ENCODE measurements at regions not wholly inside any gene's neighbourhood (a gene's known extent, or its start where the extent isn't known, plus 50 kb on each side); places are given as distances from the start of the nearest gene placed in this dataset.

- TF ChIP-seq REST (IDR thresholded peaks at IDR 0.05; ENCODE audit: unreplicated experiment), result no peak
Measured at GRCh38 chr4:171464499-171464898, 348.7 kb upstream of the GALNTL6 start (continued).

- no peak overlapping the region for H3K4me3 Mint-ChIP-seq
- H3K27me3 ChIP-seq (ENCODE audit: insufficient read depth), result no peaks in the 10 kb centered on the region
- no peak overlapping the region for H2AFZ ChIP-seq
- DNase-seq (ENCODE audit: low spot score), result no peak
- no peaks in the 10 kb centered on the region for H3K27me3 Mint-ChIP-seq (ENCODE audit: insufficient read depth, low read depth, poor library complexity)
- no peak overlapping the region for H3K4me2 ChIP-seq
- H4K20me1 ChIP-seq (replicated peaks; ENCODE audit: insufficient read depth), result no peaks in the 10 kb centered on the region
- H3F3A ChIP-seq (replicated peaks; ENCODE audit: low read depth), result no peaks in the 10 kb centered on the region
- no peak overlapping the region for H3K27ac ChIP-seq (ENCODE audit: low read depth)
- no peaks in the 10 kb centered on the region for H3K79me2 ChIP-seq (replicated peaks; ENCODE audit: insufficient read depth)
- H3K9me2 ChIP-seq (ENCODE audit: insufficient read depth), result no peaks in the 10 kb centered on the region
- no peak overlapping the region for H3K4me3 ChIP-seq
- H3K4me1 Mint-ChIP-seq, result 0 out of 3 replicates have a peak, but pooled peaks cover 6% of the 10 kb centered on the region
- peaks cover 14% of the 10 kb centered on the region for H3K9me3 Mint-ChIP-seq
- 0 out of 2 replicates have a peak, but pooled peaks cover 6% of the 10 kb centered on the region for H3K4me1 ChIP-seq (ENCODE audit: insufficient read depth)
- ATAC-seq, result no peak
- H3K27ac Mint-ChIP-seq, result peak overlapping the region; percentile 52; the same call in 1 of the 2 replicates
- H3K36me3 ChIP-seq (ENCODE audit: insufficient read depth), result no peaks in the 10 kb centered on the region
- 0 out of 3 replicates have a peak, but pooled peaks cover 7% of the 10 kb centered on the region for H3K36me3 Mint-ChIP-seq (ENCODE audit: low read depth)
- TF ChIP-seq EZH2 (IDR thresholded peaks at IDR 0.05; ENCODE audit: low read depth, unreplicated experiment) (no peak), JUNB (IDR thresholded peaks at IDR 0.05; ENCODE audit: unreplicated experiment) (no peak), ZNF331 (CRISPR knock-in tag; IDR thresholded peaks at IDR 0.05; ENCODE audit: low read depth) (no peak), CREB1 (CRISPR knock-in tag; IDR thresholded peaks at IDR 0.05; ENCODE audit: low read depth) (no peak), POLR2AphosphoS5 (IDR thresholded peaks at IDR 0.05; ENCODE audit: low read depth) (no peak), ZNF462 (CRISPR knock-in tag; IDR thresholded peaks at IDR 0.05) (no peak), ETS1 (IDR thresholded peaks at IDR 0.05) (no peak), STAT1 (IDR thresholded peaks at IDR 0.05; ENCODE audit: unreplicated experiment) (no peak), NANOG (IDR thresholded peaks at IDR 0.05; ENCODE audit: borderline replicate concordance) (no peak), REST (IDR thresholded peaks at IDR 0.05; ENCODE audit: unreplicated experiment) (no peak), ZNF114 (CRISPR knock-in tag; IDR thresholded peaks at IDR 0.05) (no peak)
Measured at GRCh38 chr4:171461191-171461590, 352.0 kb upstream of the GALNTL6 start.

Data from GM23338 (cell line).